Neural progenitor cell (in vitro differentiated cells): ENCODE measurements at regions not wholly inside any gene's neighbourhood (a gene's known extent, or its start where the extent isn't known, plus 50 kb on each side); places are given as distances from the start of the nearest gene placed in this dataset.

Source experiments
- CTCF ChIP-seq: fragments of 200-600 bp; sonication (generic); IDR thresholded peaks from 2 replicates; pipeline ENCODE4 v1.5.1; 2017; ENCODE audit warnings: antibody characterized with exemption, mild to moderate bottlenecking
- EZH2 ChIP-seq: fragments of 200-600 bp; sonication (generic); IDR thresholded peaks from 2 replicates; pipeline ENCODE4 v1.6.1; 2017; ENCODE audit warnings: antibody characterized with exemption, mild to moderate bottlenecking, moderate library complexity
- EZH2phosphoT487 ChIP-seq: fragments of 200-600 bp; sonication (generic); IDR thresholded peaks from 2 replicates; pipeline ENCODE4 v1.6.1; 2017; ENCODE audit warnings: antibody characterized with exemption

- TF ChIP-seq CTCF (no peak), EZH2phosphoT487 (no peak), EZH2 (no peak)
Measured at GRCh38 chr5:111016801-111017200, 54.7 kb upstream of the TSLP start.
